SJCRH30 (cell line): ENCODE measurements at regions not wholly inside any gene's neighbourhood (a gene's known extent, or its start where the extent isn't known, plus 50 kb on each side); places are given as distances from the start of the nearest gene placed in this dataset.

Experiments used
- DNase-seq, 2 experiments: peaks; one replicate each; pipeline ENCODE4 v3.0.0-alpha.2; 2015 to 2020
- H3K27ac ChIP-seq: fragments of 250-450 bp; sonication (Bioruptor Pico); 2 replicates; pipeline ENCODE4 v1.5.1; 2020; ENCODE audit warnings: mild to moderate bottlenecking, moderate library complexity
- H3K27me3 ChIP-seq: fragments of 250-450 bp; sonication (Bioruptor Pico); 2 replicates; pipeline ENCODE4 v1.5.1; 2020; ENCODE audit warnings: mild to moderate bottlenecking, moderate library complexity
- H3K36me3 ChIP-seq: fragments of 250-450 bp; sonication (Bioruptor Pico); 2 replicates; pipeline ENCODE4 v1.5.1; 2020; ENCODE audit warnings: mild to moderate bottlenecking, moderate library complexity
- H3K4me1 ChIP-seq: fragments of 250-450 bp; sonication (Bioruptor Pico); 2 replicates; pipeline ENCODE4 v1.5.1; 2020; ENCODE audit warnings: mild to moderate bottlenecking, moderate library complexity
- H3K4me3 ChIP-seq: fragments of 250-450 bp; sonication (Bioruptor Pico); 2 replicates; pipeline ENCODE4 v1.5.1; 2020; ENCODE audit warnings: mild to moderate bottlenecking, moderate library complexity
- H3K9me3 ChIP-seq: fragments of 250-450 bp; sonication (Bioruptor Pico); replicated peaks from 2 replicates; pipeline ENCODE4 v1.5.1; 2020; ENCODE audit warnings: mild to moderate bottlenecking, moderate library complexity

DNA sequence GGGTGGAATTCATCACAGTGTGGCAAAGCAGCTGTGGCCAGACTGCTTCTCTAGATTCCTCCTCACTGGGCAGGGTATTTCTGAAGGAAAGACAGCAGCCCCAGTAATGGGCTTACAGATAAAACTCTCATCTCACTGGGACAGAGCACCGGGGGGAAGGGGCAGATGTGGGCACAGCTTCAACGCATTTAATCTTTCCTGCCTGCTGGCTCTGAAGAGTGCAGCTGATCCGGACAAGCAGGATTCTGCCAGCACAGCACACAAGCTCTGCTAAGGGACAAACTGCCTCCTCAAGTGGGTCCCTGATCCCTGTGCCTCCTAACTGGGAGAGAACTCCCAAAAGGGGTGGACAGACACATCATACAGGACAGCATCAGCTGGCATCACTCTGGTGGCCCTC lies 779.9 kb upstream of the CNTNAP5 start:
- no peaks in the 10 kb centered on the region for H3K27me3 ChIP-seq
- no peaks in the 10 kb centered on the region for H3K36me3 ChIP-seq
- DNase-seq = no peak
- H3K4me3 ChIP-seq = no peak overlapping the region
- H3K4me1 ChIP-seq = no peaks in the 10 kb centered on the region
- no peak overlapping the region for H3K27ac ChIP-seq
- H3K9me3 ChIP-seq = no peaks in the 10 kb centered on the region

DNA sequence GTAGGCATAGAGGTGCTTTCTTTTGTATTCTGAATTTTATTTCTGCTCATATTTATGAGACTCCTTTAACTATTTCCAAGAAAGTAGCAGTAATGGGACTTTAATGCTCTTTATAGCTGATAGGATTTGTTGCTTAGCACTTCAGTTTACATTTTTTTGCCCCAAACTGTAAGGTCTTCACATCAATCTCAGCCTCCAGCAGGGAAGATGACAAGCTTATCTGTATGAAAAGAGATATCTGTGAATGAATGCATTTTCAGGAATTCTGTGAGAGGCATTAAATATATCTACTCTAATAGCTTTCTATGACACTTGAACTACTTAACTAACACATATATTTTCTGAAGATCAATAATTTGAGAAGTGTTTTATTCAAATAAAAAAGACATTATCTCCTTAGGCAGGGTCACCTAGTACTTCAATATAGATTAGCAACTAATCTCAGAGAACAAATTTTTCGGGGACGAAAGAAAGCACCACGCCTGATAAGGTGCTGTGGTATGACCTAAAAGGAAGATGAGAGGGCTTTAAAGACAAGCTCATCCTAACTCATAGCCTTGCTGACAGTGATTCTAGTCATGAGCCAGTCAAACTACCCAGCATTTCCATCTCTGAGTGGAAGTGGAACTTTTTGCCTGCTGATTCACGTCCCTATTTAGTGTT lies 766.1 kb upstream of the CNTNAP5 start:
- H3K4me3 ChIP-seq = no peak overlapping the region

GRCh38 chr2:123262856-123263255 lies 762.2 kb upstream of the CNTNAP5 start:
- Histone ChIP-seq H3K9me3 (no peaks in the 10 kb centered on the region), H3K36me3 (no peaks in the 10 kb centered on the region), H3K27ac (no peak overlapping the region), H3K27me3 (no peaks in the 10 kb centered on the region), H3K4me3 (no peak overlapping the region), H3K4me1 (no peaks in the 10 kb centered on the region)
- no peak for DNase-seq

More for the DNA sequence above, 766.1 kb upstream of the CNTNAP5 start:
- DNase-seq = no peak
- no peaks in the 10 kb centered on the region for H3K4me1 ChIP-seq
- H3K36me3 ChIP-seq = no peaks in the 10 kb centered on the region
- H3K9me3 ChIP-seq = no peaks in the 10 kb centered on the region
- no peak overlapping the region for H3K27ac ChIP-seq
- H3K27me3 ChIP-seq = no peaks in the 10 kb centered on the region

DNA sequence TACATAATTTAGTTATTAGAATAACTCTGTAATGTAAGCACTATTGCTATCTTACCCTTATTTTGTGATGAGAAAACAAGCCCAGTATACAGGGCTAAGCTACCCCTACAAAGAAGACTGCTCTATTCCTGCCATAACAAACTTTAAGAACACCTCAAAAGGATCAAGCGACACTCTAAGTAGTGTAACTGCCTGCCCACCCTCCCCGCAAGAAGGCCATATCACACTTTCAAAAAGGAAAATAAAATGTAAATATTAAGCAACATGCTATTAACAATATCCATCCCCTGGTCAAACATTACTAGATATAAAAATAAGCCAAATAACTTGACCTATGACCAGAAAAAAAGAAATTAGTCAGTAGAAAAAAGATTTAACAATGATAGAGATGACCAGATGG lies 741.7 kb upstream of the CNTNAP5 start:
- H3K9me3 ChIP-seq = no peaks in the 10 kb centered on the region
- no peak overlapping the region for H3K4me3 ChIP-seq
- H3K27ac ChIP-seq = no peak overlapping the region
- no peaks in the 10 kb centered on the region for H3K36me3 ChIP-seq
- DNase-seq = no peak
- peaks cover 4% of the 10 kb centered on the region for H3K27me3 ChIP-seq
- H3K4me1 ChIP-seq = no peaks in the 10 kb centered on the region

GRCh38 chr2:123303731-123304130 lies 721.4 kb upstream of the CNTNAP5 start:
- no peak for DNase-seq
- Histone ChIP-seq H3K4me3 (no peak overlapping the region), H3K27ac (no peak overlapping the region), H3K27me3 (no peaks in the 10 kb centered on the region), H3K4me1 (no peaks in the 10 kb centered on the region; the same call in 1 of the 2 replicates), H3K9me3 (no peaks in the 10 kb centered on the region), H3K36me3 (no peaks in the 10 kb centered on the region)
